IPS DF 4.7 (cell line): ENCODE measurements at regions not wholly inside any gene's neighbourhood (a gene's known extent, or its start where the extent isn't known, plus 50 kb on each side); places are given as distances from the start of the nearest gene placed in this dataset.
A peak's percentile ranks its signal among the peaks of the same experiment; 100 is the strongest.
"Not testable (repeated sequence)": the region's sequence is repeated elsewhere in the genome, so short reads cannot be mapped to it uniquely, and the experiment has no call there.

Experiments used
- DNase-seq: peaks from one replicate; pipeline ENCODE4 v3.0.0-alpha.2; 2013; ENCODE audit warnings: low spot score; ENCODE audit errors: extremely low read depth

DNA sequence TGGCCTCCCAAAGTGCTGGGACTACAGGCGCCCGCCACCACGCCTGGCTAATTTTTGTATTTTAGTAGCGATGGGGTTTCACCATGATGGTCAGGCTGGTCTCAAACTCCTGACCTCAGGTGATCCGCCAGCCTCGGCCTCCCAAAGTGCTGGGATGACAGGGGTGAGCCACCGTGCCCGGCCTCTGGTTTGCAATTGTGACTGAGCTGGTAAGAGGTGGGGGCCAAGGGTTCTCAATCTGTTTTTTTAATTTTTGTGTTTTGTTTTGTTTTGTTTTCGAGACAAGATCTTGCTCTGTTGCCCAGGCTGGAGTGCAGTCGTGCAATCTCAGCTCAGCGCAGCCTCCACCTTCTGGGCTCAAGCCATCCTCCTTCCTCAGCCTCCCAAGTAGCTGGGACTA lies 196.2 kb downstream of the CRLF2 start:
- not testable (repeated sequence) for DNase-seq

DNA sequence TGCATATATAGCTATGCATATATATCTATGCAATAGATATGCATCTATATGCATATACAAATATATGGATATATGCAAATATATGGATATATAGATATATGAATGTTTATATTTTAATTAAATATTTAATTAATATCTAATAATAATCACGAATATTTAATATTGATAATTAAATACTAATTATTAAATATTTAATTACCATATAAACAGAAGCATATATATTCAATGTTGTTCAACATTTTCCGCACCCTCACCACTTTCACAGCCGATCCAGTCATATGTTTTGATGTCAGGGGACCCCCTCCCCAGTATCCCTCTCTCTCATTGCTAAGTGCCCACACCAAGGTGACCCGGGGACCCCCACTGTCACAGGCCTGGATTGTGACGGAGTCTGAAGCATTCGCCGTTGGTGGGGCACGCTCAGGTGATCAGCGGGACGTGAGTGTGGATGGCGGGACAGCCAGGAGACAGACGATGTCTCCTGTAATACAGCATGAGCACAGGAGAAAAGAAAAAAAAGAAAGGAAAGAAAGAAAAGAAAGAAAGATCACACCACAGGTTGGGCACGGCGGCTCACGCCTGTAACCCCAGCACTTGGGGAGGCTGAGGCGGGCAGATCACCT lies 199.7 kb downstream of the CRLF2 start:
- no peak for DNase-seq

DNA sequence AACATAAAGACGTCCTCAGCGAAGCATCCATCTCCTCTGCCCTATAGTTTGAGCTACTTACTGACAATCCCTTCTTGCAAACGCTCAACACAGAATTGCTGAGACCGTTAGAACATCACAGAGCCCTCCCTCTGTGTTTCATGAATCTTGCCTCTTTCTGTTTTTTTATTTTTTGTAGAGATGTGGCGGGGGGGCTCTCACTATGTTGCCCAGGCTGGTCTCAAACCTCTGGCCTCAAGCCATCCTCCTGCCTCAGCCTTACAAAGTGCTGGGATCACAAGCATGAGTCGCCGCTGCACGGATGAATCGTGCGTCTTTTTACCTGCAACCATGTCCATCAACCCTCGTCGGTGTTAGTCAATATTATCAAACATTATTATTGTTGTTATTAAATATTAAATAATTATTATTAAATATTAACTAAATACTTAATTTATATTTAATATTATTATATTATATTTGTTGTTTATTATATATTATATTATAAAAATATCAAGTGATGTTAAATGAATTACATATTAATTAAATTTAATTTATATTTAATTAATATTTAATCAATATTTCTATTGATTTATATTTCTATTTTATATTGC lies 200.7 kb downstream of the CRLF2 start:
- DNase-seq, result no peak

DNA sequence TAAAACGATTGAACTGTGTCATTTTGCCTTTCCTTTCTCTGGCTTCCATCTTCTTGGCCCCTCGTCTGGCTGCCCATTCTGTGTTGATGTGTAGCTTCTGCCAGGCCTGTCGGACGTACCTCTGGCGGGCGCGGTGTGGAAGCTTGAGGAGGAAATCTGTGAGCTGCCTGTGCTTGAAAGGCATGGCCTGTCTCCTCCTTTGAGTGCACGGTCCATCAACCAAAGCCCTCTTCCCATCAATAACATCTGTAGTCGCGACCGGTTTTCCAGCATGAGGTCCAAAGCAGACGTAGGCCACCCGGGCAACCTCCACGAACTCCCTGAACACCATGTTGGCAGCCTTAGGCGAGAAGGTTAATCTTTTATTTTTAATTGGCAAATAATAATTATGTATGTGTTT lies 202.7 kb downstream of the CRLF2 start:
- no peak for DNase-seq

DNA sequence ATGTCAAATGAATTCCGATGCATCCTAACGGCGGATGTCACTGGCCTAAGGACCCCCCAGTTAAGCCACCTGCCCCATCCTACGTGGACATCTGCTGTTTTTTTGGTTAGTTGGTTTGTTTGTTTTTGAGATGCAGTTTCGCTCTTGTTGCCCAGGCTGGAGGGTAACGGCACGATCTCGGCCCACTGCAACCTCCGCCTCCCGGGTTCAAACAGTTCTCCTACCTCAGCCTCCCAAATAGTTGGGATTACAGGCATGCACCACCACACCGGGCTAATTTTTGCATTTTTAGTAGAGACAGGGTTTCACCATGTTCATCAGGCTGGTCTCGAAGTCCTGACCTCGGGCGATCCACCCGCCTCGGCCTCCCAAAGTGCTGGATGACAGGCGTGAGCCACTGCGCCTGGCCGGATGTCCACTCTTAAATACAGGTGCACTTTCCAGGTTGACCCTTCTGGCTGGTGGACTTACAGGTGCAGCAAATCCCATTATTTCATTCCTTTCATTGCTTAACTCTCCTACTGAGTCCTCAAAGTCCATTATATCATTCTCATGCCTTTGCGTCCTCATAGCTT lies 206.2 kb downstream of the CRLF2 start:
- no peak for DNase-seq

DNA sequence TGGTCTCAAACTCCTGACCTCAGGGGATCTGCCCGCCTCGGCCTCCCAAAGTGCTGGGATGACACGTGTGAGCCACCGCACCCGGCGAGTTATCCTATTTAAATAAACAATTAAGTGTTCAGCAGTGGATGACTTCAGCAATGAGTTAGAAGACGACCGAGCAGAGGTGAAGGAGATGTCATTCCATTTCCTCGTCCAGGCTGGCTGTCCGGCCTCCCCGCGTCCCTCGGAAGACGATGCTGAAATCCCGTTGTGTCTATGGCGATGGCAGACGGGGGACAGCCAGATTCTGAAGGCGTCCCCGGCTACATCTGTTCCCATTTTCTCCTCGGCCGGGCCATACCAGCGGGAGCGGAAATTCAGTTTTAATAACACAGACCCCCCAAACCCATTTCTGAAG lies 209.8 kb downstream of the CRLF2 start:
- DNase-seq, result no peak

DNA sequence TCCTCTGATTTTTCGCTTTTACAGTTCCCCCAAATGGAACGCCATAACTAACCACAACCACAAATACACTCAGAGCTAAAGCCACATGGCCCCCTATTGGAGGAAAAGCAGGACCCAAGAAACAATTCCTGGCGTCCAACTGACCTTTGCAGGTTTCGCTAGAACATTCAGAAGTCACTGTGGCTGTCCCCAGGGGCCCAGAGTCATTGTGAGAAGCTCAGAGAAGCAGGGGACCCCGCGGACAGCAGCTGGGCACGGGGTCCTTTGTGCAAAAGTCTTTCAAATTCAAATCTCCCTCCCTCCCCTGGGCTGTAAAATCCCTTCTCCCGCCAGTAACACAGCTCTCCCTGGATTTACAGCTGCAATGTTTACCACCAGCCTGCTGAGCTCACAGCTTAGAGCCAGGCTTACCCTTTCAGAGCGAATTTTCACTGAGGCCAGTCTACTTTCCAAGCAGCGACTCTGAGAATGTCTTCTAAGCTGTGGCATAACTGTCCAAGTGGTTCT lies 214.8 kb downstream of the CRLF2 start:
- no peak for DNase-seq

DNA sequence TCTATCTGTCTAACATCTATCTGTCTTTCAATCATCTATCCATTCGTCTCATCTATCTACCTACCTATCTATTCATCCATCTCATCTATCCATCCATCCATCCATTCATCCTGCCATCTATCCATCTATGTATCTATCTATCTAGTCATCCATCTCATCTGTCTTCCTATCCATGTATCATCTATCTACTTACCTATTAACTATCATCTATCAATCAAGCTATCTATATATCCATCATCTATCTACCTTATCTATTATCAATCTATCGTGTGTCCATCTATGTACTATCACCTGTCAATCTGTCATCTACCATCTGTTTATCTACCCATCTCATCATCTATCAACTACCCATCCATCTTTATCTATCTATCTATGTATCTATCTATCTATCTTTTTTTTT lies 217.7 kb downstream of the CRLF2 start:
- no peak for DNase-seq

DNA sequence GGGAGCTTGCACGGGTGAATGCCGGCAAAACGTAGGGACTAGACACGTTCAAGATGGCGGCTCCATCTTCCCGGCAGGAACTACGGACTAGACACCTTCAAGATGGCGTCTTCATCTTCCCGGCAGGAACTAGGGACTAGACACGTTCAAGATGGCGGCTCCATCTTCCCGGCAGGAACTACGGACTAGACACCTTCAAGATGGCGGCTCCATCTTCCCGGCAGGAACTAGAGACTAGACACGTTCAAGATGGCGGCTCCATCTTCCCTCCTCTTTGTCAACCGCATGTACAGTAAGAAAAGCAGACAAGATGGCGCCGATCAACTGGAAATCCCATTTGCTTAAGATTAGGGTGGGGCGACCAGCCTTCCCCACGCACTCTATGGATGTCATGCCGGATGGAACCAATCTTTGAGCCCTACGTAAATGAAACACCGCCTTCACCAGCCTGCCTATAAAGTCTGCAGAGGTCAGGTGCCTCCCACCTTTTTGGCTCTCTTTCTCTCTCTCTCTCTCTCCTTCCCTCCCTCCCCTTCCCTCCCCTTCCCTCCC lies 222.4 kb downstream of the CRLF2 start:
- no peak for DNase-seq

DNA sequence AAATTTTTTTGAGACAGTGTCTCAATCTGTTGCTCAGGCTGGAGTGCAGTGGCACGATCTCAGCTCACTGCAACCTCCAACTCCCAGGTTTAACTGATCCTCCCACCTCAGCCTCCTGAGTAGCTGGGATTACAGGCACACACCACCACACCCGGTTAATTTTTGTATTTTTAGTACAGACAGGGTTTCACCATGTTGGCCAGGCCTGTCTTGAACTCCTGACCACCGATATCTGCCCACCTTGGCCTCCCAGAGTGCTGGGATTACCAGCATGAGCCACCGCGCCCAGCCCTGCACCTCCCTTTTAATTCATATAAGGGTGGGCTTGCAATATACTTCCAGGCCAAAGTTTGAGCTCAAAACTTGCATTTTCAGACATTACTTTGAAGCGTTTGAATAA lies 223.9 kb downstream of the CRLF2 start:
- not testable (repeated sequence) for DNase-seq

DNA sequence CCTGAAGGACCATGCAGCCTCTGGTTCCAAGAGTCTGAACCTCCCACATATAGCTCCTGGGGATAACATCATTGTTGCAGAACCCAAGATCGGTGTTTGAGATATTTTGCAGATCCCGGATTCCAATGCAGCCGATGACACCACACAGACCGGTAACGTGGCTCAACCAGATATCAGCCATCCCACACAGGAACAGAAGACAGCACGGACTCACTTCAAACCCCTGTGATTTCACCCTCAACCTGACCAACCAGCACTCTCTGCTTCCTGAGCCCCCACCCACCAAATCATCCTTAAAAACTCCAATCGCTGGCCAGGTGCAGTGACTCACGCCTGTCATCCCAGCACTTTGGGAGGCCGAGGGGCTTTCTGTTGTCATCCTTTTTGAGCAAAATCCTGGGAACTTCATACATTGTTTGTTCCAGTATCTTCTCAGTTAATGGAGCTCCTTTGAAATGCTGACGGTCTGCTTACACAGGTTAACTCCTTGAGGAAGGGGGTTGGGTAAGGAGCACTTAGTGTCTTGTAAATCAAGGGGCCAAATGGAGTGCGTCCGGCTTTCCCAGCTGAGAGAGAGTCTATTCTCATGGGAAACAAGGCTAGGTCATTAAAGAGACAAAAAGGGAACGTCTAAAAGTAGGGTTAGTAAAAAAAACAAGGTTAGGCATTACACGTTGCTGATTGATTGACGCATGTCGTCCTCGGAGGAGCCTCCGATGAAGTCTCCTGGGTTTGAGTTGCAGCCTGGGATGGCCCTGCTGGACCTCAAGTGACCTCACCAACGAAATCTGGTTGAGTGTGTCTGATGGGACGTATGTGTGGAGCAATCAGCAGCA lies 230.4 kb downstream of the CRLF2 start:
- peak; percentile 51 for DNase-seq

DNA sequence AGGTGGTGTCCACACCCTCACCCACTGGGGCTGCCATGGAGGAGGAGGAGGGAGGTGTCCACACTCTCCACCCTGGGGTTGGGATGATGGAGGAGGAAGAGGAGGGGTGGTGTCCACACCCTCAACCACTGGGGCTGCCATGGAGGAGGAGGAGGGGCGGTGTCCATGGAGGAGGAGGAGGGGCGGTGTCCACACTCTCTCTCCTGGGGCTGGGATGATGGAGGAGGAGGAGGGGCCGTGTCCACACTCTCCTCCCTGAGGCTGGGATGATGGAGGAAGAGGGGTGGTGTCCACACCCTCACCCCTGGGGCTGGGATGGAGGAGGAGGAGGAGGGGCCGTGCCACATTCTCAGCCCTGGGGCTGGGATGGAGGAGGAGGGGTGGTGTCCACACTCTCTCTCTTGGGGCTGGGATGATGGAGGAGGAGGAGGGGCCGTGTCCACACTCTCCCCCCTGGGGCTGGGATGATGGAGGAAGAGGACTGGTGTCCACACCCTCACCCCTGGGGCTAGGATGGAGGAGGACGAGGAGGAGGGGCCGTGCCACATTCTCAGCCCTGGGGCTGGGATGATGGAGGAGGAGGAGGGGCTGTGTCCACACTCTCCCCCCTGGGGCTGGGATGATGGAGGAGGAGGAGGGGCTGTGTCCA lies 231.7 kb downstream of the CRLF2 start:
- no peak for DNase-seq

DNA sequence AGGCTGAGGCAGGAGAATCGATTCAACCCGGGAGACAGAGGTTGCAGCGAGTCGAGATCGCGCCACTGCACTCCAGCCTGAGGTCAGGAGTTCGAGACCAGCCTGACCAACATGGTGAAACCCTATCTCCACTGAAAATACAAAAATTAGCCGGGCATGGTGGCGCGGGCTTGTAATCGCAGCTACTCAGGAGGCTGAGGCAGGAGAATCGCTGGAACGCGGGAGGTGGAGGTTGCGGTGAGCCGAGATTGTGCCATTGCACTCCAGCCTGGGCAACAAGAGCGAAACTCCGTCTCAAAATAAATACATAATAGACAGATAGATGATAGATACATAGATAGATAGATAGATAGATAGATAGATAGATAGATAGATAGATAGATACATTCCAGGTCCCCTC lies 233.3 kb downstream of the CRLF2 start:
- not testable (repeated sequence) for DNase-seq

DNA sequence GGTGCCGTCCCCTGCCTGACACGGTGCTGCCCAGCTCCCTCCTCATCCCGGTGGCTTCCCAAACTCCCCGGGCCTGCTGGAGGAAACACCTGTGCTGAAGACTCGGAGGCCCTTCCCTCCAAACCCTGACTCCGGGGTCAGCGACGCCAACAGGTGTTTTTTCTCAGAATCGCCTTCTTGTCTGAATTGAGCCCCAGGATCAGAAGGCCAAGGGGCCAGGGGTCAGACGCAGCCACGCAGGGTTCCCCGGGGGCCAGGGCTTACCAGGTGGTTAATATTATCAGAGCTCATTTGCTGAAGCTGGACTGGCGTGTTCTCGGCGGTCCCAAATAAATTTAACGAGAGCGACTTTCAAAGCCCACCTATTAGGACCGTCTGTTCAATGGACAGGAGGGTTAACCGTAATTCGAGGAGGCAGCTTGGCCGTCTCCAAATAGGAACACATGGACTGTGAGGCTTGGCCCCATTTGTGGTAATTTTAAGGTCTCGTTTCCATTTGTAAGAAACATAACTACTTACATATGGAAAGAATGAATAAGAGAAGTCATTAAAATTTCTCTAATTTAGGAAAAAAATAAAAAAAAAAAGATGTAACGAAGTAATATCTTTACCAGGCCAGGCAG lies 239.3 kb downstream of the CRLF2 start:
- no peak for DNase-seq

DNA sequence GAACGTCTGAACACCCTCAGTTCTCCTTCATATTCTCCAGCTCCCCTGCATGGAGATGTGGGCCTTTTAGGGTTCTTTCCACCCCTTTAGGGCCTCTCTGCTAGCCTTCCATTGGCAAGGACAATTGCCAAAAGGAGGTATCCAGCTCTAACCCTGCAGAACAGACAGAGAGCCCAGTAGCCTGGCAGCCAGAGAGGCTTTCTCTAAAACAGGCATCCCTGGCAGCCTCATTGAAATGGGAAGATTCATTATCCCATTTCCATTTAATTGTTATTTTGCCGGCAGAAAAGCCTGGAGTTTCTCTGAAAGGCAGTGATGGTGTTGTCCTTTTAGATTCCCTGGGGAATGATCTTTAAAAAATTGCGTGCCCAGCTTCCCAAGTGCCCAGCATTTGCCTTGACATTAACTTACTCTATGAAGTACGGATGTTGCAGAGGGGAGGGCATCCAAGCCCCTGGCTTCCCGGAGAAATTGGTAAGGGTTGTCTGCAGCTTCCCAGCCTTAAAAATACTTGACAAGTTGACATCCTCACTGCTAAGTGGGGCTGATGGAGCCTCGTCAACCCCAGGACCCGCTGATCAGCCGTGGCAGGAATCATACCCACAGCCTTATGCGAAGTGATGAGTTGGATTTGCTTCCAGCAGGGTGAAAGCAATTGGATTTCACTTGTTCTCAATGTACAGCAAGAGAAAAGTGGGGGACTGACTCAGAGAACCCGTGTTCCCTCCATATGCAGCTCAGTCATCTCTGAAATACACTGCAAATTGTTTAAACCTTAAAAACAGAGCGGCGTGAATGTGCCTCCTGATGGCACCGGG lies 244.1 kb downstream of the CRLF2 start:
- DNase-seq, result no peak

DNA sequence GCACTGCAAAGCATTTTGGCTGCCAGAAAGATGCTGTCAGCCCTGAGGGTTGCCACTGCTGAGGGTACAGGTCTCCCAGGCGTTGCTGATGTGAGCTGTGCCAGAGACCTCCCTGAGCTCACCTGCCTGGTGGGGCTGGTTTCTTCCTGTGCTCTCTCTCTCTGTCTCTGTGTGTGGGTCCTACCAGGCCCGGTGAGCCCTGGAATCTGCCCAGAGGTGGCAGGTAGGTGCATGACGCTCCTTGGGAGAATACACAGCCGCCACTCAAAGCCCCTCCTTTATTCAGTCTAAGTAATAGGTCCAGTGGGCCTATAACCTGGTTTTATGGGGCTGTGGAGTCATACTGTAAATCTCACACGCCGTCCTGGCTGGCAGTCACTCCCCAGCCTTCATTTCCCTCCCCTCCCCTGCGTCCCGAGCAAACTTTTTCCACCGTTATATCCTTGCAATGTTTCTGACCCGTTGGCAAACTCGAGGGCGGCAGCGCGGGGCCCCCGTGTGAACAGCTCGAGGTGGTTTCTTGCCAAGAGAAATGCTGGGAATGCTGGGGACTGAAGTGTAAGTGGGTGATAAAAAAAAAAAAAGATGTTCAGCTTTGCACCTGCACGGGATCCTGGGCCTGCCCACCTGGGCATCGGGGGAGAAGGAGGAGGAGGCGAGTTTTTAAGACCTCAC lies 245.9 kb downstream of the CRLF2 start:
- DNase-seq, result no peak

DNA sequence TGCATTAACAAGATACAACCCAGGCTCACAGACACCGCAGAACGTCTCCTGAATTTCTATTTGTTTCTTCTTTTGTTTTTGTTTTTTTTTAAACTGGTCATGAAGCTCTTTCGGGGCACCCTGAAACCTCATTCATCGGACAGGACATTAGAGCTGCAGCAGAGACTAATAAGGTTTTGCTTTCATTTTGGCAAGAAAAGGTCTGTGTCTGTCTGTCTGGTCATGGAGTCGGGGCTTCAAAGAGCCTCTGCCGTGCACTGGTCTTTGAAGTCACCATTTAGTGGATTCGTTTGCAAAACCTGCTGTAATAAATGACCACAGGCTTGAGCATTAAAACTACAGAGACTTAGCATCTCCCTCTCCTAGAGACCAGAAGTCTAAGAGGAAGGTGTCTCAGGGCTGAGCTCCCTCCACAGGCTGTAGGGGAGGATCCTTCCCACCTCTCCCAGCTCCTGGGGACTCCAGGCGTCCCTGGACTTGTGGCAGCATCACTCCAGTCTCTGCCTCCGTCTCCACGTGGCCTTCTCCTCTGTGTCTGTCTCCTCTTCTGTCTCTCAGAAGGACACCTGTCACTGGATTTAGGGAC lies 247.5 kb downstream of the CRLF2 start:
- DNase-seq, result no peak

DNA sequence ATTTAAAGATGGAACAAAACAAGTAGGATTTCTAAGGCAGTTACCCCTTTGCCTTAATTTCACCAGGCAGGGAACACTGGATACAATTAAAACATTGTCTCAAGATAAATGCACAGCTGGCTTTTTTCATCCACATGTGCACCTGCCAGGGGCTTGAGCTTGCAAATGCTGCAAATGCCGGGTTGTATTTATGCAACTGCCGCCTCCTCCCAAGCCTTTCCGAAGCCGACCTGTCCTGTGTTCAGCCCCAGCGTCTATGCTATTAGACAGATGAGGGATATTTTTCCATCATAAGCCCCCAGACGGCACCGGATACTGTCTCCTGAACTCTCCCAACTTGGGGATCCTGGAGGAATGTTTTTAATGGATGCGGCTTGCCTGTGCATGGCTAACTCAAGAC lies 251.6 kb downstream of the CRLF2 start:
- DNase-seq, result no peak

DNA sequence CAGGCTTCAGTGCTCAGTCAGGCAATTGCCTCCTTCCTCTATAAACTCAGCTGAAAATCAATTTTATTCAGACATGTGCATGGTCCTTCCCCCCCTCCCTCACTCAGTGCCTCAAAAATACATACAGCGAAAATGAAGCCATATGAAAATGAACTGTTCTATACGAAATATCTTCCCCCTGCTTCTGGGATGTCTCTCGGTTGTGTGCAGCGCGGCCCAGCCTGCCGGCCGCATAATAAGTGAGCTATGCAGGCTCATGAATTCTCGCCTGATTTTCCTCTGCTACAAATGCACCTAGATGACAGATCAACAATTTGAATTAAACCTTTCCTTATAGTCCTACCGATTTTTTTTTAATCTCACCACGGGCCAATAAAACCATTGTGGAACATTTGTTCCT lies 252.9 kb downstream of the CRLF2 start:
- no peak for DNase-seq
